DND-41 (cell line): ENCODE measurements at regions not wholly inside any gene's neighbourhood (a gene's known extent, or its start where the extent isn't known, plus 50 kb on each side); places are given as distances from the start of the nearest gene placed in this dataset.

Experiments used
- ATAC-seq: fragments of 200-7000 bp; cut with Tn5 transposase; 3 replicates; pipeline ENCODE4 v1.9.1; 2021; ENCODE audit warnings: low read depth; ENCODE audit not compliant: insufficient read depth
- DNase-seq: peaks from one replicate; pipeline ENCODE4 v3.0.0-alpha.2; 2020
- H2AFZ ChIP-seq: 2 replicates; pipeline ENCODE4 v1.6.0; 2012; ENCODE audit warnings: low read depth, low read length
- H3K27ac ChIP-seq: 2 replicates; pipeline ENCODE4 v1.5.1; 2012; ENCODE audit warnings: low read length, inconsistent platforms
- H3K27me3 ChIP-seq: fragments of 200-600 bp; sonication (generic); 2 replicates; pipeline ENCODE4 v1.6.0; 2012; ENCODE audit warnings: low read length, mild to moderate bottlenecking, inconsistent platforms; ENCODE audit not compliant: insufficient read depth, poor library complexity
- H3K36me3 ChIP-seq: 2 replicates; pipeline ENCODE4 v1.5.1; 2012; ENCODE audit warnings: low read length, inconsistent platforms; ENCODE audit not compliant: insufficient read depth
- H3K4me1 ChIP-seq: 2 replicates; pipeline ENCODE4 v1.5.1; 2012; ENCODE audit warnings: mild to moderate bottlenecking, low read length; ENCODE audit not compliant: insufficient read depth
- H3K4me2 ChIP-seq: 2 replicates; pipeline ENCODE4 v1.6.0; 2012; ENCODE audit warnings: mild to moderate bottlenecking, moderate library complexity, low read length, inconsistent platforms; ENCODE audit not compliant: insufficient read depth
- H3K4me3 ChIP-seq, 2 experiments: fragments of 200-600 bp in 1 of 2; shearing (Covaris generic) in 1 of 2; 2 replicates each; pipeline ENCODE4 v1.5.1; 2012 to 2016; ENCODE audit warnings: inconsistent platforms in 2 of 2, low read length in 2 of 2, mild to moderate bottlenecking in 2 of 2, low read depth in 1 of 2, moderate library complexity in 1 of 2
- H3K79me2 ChIP-seq: 2 replicates; pipeline ENCODE4 v1.6.0; 2012; ENCODE audit warnings: low read length, inconsistent platforms; ENCODE audit not compliant: insufficient read depth
- H3K9ac ChIP-seq: 2 replicates; pipeline ENCODE4 v1.6.0; 2012; ENCODE audit warnings: low read depth, mild to moderate bottlenecking, inconsistent platforms, low read length, moderate library complexity
- H3K9me3 ChIP-seq: 2 replicates; pipeline ENCODE4 v1.5.1; 2012; ENCODE audit warnings: low read length, moderate library complexity, mild to moderate bottlenecking, inconsistent platforms; ENCODE audit not compliant: insufficient read depth, severe bottlenecking
- H4K20me1 ChIP-seq: 2 replicates; pipeline ENCODE4 v1.6.0; 2012; ENCODE audit warnings: low read length; ENCODE audit not compliant: insufficient read depth
- CTCF ChIP-seq: IDR thresholded peaks from 2 replicates; pipeline ENCODE4 v1.5.1; 2012; ENCODE audit warnings: borderline replicate concordance, low read length, moderate library complexity, mild to moderate bottlenecking; ENCODE audit not compliant: poor library complexity, severe bottlenecking; ENCODE audit errors: extremely low read depth
- EZH2 ChIP-seq: IDR thresholded peaks from 3 replicates; pipeline ENCODE4 v1.6.1; 2012; ENCODE audit warnings: borderline replicate concordance, low read depth, mild to moderate bottlenecking, moderate library complexity, low read length, inconsistent platforms; ENCODE audit not compliant: severe bottlenecking

DNA sequence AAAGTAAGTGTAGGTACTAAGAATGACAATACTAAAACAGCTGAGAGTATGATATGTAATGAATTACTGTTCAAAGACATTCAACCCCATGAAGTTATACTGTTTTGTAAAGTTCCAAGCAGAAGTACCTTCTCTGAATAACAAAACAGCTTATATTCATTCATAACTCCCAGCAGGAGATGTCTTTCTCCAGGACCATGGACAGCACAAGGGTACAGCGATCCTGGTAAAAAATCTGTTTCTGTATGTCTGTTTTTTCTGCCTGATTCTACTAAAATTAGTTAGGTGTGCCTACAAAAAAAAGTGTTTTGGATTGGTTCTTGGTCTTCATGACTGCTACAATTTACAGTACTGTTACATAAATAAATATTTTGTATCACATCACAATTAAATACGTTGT, 172.5 kb upstream of the SLITRK5 start:
- TF ChIP-seq CTCF = no peak
- TF ChIP-seq EZH2 = no peak
- DNase-seq = no peak

DNA sequence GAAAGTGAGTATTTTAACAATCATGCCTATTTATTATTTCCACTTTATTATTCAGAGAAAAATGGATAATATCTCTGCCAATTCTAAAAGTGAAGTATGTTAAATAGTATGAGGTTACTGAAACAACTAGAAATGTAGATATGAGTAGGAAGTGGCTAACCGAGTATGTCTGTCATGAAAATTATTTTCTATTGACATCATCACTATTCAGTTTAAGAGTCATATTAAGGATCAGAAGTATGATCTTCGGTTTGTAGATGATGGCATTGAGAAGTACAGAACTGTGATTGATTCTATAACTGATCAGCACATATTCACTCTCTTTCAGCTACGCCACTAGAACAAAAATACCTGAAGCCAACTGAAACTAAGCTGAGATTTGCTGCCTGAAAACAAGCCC, 146.4 kb upstream of the SLITRK5 start:
- Histone ChIP-seq H3K9ac (no peak overlapping the region), H3K9me3 (peaks cover 3% of the 10 kb centered on the region), H2AFZ (no peak overlapping the region), H3K4me3 (no peak overlapping the region), H3K27me3 (no peaks in the 10 kb centered on the region), H3K36me3 (no peaks in the 10 kb centered on the region), H4K20me1 (no peaks in the 10 kb centered on the region), H3K4me1 (no peaks in the 10 kb centered on the region), H3K4me2 (no peak overlapping the region), H3K27ac (no peak overlapping the region), H3K79me2 (no peaks in the 10 kb centered on the region)
- no peak for DNase-seq
- no peak for TF ChIP-seq EZH2
- TF ChIP-seq CTCF = no peak
- no peak for ATAC-seq

More for the DNA sequence above, 172.5 kb upstream of the SLITRK5 start:
- Histone ChIP-seq H3K9ac (no peak overlapping the region), H3K4me2 (no peak overlapping the region), H2AFZ (no peak overlapping the region), H4K20me1 (no peaks in the 10 kb centered on the region), H3K4me1 (no peaks in the 10 kb centered on the region), H3K27ac (no peak overlapping the region), H3K4me3 (no peak overlapping the region), H3K79me2 (no peaks in the 10 kb centered on the region), H3K27me3 (no peaks in the 10 kb centered on the region), H3K36me3 (no peaks in the 10 kb centered on the region), H3K9me3 (no peaks in the 10 kb centered on the region)
- ATAC-seq = no peak

- no peak for TF ChIP-seq EZH2
- TF ChIP-seq CTCF = no peak
- Histone ChIP-seq H3K79me2 (no peaks in the 10 kb centered on the region), H3K4me3 (no peak overlapping the region), H3K9me3 (no peaks in the 10 kb centered on the region), H3K4me2 (no peak overlapping the region), H3K4me1 (no peaks in the 10 kb centered on the region), H3K9ac (no peak overlapping the region), H2AFZ (no peak overlapping the region), H3K27ac (no peak overlapping the region), H4K20me1 (no peaks in the 10 kb centered on the region), H3K36me3 (no peaks in the 10 kb centered on the region), H3K27me3 (no peaks in the 10 kb centered on the region)
- no peak for ATAC-seq
- DNase-seq = no peak
Observed at GRCh38 chr13:87533776-87534175, 137.4 kb upstream of the SLITRK5 start.

DNA sequence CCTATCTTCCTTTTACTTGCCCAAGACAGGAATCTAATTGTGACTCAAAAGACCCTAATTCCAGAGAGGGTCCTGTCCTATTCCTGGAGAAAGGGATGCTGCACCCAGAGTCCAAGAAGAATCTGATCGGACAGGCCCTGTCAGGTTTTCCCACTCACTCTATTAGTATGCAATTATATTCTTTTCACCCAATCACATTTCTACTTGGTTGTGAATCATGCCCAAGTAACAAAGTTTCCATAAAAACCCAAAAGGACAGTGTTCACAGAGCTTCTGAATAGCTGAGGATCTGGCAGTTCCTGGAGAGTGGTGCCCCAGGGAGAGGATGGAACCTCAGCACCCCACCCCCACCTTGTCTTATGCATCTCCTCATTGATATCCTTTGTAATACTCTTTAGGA, 135.3 kb upstream of the SLITRK5 start:
- Histone ChIP-seq H3K4me2 (no peak overlapping the region), H2AFZ (no peak overlapping the region)

More for the DNA sequence above, 135.3 kb upstream of the SLITRK5 start:
- no peak overlapping the region for H3K9ac ChIP-seq
- no peak overlapping the region for H3K27ac ChIP-seq
- no peaks in the 10 kb centered on the region for H3K4me1 ChIP-seq
- no peak for DNase-seq
- no peaks in the 10 kb centered on the region for H3K27me3 ChIP-seq
- no peak for TF ChIP-seq EZH2
- TF ChIP-seq CTCF = no peak
- H3K4me3 ChIP-seq = no peak overlapping the region
- no peak for ATAC-seq
- no peaks in the 10 kb centered on the region for H4K20me1 ChIP-seq
- H3K79me2 ChIP-seq = no peaks in the 10 kb centered on the region
- H3K9me3 ChIP-seq = no peaks in the 10 kb centered on the region
- no peaks in the 10 kb centered on the region for H3K36me3 ChIP-seq
